Thoracic aorta (tissue), 2 donors: ENCODE measurements at regions not wholly inside any gene's neighbourhood (a gene's known extent, or its start where the extent isn't known, plus 50 kb on each side); places are given as distances from the start of the nearest gene placed in this dataset.

ENCODE experiments used
- ATAC-seq: fragments of 150-250 bp; one replicate; pipeline ENCODE4 v1.8.0; 2017; ENCODE audit warnings: low read depth; ENCODE audit not compliant: insufficient number of reproducible peaks, low FRiP score
- DNase-seq: peaks from one replicate; pipeline ENCODE4 v3.0.0-alpha.2; 2020; ENCODE audit warnings: low spot score
- H3K27ac ChIP-seq, 2 donors: fragments of 200-600 bp; sonication (generic); 1 replicate in 1 of 2; 2 replicates in 1 of 2; pipeline ENCODE4 v1.5.1; 2016; ENCODE audit warnings: mild to moderate bottlenecking in 2 of 2, moderate library complexity in 2 of 2
- H3K27me3 ChIP-seq: fragments of 200-600 bp; sonication (generic); replicated peaks from 2 replicates; pipeline ENCODE4 v1.6.0; 2016; ENCODE audit warnings: mild to moderate bottlenecking; ENCODE audit not compliant: insufficient read depth
- H3K36me3 ChIP-seq: fragments of 200-600 bp; sonication (generic); one replicate; pipeline ENCODE4 v1.5.1; 2016
- H3K4me1 ChIP-seq, 2 donors: fragments of 200-600 bp; sonication (generic); 1 replicate in 1 of 2; 2 replicates in 1 of 2; pipeline versions ENCODE4 v1.5.1 to v1.6.0; 2016; ENCODE audit warnings: low read depth in 2 of 2, mild to moderate bottlenecking in 1 of 2; ENCODE audit not compliant: control insufficient read depth in 1 of 2
- H3K4me3 ChIP-seq: fragments of 200-600 bp; sonication (generic); 2 replicates; pipeline ENCODE4 v1.5.1; 2016; ENCODE audit warnings: mild to moderate bottlenecking
- H3K9me3 ChIP-seq: fragments of 200-600 bp; sonication (generic); 2 replicates; pipeline ENCODE4 v1.5.1; 2016
- TF ChIP-seq, protein P1 (sequence below): fragments of 200-600 bp; sonication (generic); IDR thresholded peaks from one replicate; pipeline ENCODE4 v1.5.1; 2019; ENCODE audit warnings: antibody characterized with exemption

- Histone ChIP-seq H3K27ac (no peak overlapping the region), H3K36me3 (no peaks in the 10 kb centered on the region), H3K27me3 (no peaks in the 10 kb centered on the region), H3K9me3 (no peaks in the 10 kb centered on the region), H3K4me1 (peaks cover 4 to 10% of the 10 kb centered on the region in 2 donors), H3K4me3 (no peak overlapping the region)
- ATAC-seq (no peak), DNase-seq (no peak)
- TF ChIP-seq, protein P1, sequence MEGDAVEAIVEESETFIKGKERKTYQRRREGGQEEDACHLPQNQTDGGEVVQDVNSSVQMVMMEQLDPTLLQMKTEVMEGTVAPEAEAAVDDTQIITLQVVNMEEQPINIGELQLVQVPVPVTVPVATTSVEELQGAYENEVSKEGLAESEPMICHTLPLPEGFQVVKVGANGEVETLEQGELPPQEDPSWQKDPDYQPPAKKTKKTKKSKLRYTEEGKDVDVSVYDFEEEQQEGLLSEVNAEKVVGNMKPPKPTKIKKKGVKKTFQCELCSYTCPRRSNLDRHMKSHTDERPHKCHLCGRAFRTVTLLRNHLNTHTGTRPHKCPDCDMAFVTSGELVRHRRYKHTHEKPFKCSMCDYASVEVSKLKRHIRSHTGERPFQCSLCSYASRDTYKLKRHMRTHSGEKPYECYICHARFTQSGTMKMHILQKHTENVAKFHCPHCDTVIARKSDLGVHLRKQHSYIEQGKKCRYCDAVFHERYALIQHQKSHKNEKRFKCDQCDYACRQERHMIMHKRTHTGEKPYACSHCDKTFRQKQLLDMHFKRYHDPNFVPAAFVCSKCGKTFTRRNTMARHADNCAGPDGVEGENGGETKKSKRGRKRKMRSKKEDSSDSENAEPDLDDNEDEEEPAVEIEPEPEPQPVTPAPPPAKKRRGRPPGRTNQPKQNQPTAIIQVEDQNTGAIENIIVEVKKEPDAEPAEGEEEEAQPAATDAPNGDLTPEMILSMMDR = no peak
Measured at GRCh38 chr5:53429706-53430105, 50.7 kb upstream of the FST start.

GRCh38 chr5:53430618-53431252 is 49.7 kb upstream of the FST start:
- H3K9me3 ChIP-seq = no peaks in the 10 kb centered on the region
- no peaks in the 10 kb centered on the region for H3K27me3 ChIP-seq
- no peak overlapping the region for H3K4me3 ChIP-seq
- no peaks in the 10 kb centered on the region for H3K36me3 ChIP-seq
- ATAC-seq = no peak
- no peak overlapping the region for H3K27ac ChIP-seq
- H3K4me1 ChIP-seq = no peaks in the 10 kb centered on the region
- TF ChIP-seq, protein P1 = peak; percentile 58
- DNase-seq = no peak
